ENCODE measurements at regions not wholly inside any gene's neighbourhood (a gene's known extent, or its start where the extent isn't known, plus 50 kb on each side); places are given as distances from the start of the nearest gene placed in this dataset.

DNA sequence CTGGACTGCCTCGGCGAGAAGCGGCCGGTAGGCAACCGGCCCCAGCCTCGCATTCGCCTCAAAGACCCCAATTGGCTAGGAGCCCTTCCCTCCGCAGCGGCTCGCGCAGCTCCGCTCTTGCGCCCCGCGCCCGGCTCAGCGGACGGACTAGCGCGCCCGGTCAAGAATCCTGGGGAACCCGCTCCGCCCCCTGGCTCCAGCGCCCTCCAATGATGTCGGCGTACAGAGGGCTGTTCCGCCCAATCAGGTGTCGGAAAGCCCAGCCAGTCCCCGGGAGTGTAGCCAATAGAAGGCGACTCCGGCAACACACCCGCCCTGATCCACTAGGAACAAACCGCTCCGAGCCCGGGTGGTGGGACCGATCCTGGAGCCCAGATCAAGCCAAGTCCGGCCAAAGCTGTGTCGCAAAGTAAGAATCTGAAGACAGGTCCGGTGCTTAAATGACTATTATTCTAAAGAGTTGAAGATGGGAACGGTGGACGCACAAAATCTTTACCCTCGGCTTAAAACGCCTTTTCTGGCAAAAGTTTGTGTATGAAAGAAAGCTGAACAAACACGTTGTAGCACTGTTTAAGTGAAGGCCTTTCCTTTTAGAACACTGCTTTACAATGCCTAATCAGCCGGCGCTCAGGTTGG, 132.2 kb downstream of the OGFRL1 start:
- TF ChIP-seq, protein P1, sequence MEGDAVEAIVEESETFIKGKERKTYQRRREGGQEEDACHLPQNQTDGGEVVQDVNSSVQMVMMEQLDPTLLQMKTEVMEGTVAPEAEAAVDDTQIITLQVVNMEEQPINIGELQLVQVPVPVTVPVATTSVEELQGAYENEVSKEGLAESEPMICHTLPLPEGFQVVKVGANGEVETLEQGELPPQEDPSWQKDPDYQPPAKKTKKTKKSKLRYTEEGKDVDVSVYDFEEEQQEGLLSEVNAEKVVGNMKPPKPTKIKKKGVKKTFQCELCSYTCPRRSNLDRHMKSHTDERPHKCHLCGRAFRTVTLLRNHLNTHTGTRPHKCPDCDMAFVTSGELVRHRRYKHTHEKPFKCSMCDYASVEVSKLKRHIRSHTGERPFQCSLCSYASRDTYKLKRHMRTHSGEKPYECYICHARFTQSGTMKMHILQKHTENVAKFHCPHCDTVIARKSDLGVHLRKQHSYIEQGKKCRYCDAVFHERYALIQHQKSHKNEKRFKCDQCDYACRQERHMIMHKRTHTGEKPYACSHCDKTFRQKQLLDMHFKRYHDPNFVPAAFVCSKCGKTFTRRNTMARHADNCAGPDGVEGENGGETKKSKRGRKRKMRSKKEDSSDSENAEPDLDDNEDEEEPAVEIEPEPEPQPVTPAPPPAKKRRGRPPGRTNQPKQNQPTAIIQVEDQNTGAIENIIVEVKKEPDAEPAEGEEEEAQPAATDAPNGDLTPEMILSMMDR (IDR thresholded peaks at IDR 0.05) = no peak
- TF ChIP-seq POLR2A (IDR thresholded peaks at IDR 0.05) (peak; percentile 95), POLR2AphosphoS5 (IDR thresholded peaks at IDR 0.05) (peak; percentile 91 to 98 (median 97))

Measured in breast epithelium (tissue), 3 donors.